GM11168 (cell line): ENCODE measurements at regions not wholly inside any gene's neighbourhood (a gene's known extent, or its start where the extent isn't known, plus 50 kb on each side); places are given as distances from the start of the nearest gene placed in this dataset.

Experiments
- in situ Hi-C: fragments of 300-500 bp; cut with MboI; formaldehyde crosslinking; loops from one replicate; pipeline ENCODE4 v1.12.0; 2022; ENCODE audit warnings: low sequenced_read_pairs; ENCODE audit not compliant: unreplicated experiment

DNA sequence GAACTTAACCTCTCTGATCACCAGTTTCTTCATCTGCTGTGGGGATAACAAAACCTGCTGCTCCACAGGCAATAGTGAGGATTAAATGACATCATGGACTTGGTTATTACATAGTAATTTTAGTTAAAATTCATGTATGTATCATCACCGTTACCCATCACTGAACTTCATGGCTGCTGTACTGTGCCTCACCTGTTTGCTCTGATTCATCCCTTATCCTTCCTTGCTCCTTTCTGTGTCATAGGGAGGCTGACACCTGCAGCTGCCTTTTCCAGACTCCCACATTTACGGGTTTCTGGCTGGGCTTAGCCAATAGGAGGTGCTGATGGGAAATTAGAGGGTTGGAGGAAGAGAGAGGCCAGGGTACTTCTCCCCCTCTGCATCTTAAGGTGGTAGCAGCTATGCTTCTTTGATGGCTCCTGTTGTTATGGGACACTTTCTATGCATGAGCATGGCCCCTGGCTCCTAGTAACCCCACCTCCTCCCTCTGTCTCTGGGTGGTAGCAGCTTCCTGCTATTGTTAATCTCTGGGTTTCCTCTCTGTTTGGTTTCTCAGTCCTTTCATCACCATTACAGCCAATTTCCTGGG, 332.1 kb downstream of the DHX35 start:
- in situ Hi-C loops, result no loop called here

DNA sequence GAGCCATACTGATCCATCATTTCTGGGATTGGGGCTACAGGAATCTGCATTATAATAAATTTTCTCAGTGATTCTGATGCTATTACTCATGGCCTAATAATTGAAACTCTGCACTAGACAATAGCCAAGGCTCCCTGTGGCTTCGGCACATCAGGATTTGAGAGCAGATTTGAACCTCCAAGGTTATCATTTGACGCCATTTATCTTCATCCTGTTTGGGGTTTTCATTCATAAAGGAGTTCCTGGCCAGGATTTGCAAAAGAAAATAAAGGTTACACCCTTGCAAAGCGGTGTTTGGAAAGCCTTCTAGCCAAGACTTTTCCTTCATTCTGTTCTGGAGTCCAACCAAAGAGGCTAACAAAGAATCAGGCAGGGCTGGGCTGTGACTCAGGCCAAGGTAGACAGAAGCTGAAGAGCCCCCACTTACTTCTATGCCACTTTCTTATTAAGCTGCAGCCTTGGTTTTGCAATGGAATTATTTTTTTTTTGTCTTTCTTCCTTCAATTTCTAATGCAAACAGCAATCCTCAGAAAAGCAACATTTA, 330.1 kb downstream of the DHX35 start:
- in situ Hi-C loops, result no loop called here

DNA sequence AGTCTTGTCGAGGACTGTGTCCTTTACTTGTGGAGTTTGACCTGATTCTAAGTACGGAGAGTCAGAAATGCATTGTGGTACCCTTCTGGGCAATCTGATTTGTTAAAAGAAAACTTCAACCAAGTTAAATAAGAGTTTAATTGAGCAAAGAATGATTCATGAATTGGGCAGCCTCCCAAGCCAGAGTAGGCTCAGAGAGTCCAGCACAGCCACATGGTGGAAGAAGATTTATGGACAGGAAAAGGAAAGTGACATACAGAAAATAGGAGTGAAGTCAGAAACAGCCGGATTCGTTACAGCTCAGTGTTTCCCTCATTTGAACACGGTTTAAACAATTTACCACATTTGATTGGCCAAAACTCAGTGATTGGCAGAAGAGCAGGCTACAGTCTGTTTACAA, 329.2 kb downstream of the DHX35 start:
- in situ Hi-C loops, result no loop called here

DNA sequence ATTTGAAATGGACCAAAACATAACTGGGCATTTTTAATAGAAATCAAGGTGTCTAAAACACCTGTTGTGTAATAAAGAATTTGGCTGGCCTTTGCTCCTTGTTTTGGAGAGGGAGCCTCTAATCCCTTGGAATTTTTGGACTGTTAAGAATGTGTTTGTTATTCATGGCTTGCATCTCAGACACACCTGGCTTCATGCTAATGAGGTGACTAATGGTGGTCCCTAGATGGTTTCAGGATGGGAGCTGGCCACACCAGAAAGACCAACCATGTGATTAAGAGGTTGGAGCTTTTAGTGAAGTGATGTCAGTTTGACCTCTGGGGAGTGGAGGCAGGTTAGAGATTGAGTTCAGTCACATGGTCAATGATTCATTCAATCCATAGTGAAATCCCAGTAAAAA, 328.4 kb downstream of the DHX35 start:
- in situ Hi-C loops, result no loop called here

GRCh38 chr20:39289831-39290230, 327.7 kb downstream of the DHX35 start:
- in situ Hi-C loops, result no loop called here

GRCh38 chr20:39289316-39289715, 327.2 kb downstream of the DHX35 start:
- in situ Hi-C loops, result no loop called here

DNA sequence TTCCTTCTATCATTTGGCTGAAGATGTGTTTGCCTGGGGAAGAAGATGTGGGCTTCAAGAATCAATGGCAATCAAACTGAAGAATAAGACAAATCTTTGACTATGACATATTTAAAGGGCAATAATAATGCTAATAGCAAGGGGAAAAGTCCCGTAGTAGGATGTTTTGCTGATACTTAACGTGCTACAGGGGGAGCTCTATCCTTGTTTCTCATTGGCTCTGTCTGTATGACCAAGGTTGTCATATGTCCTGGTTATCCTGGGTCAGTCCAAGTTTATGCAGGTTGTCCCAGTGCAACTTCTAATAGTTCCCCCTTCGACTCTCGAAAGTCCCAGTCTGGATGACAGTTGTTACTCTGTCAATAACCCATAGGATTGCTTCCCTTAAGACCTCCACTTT, 321.3 kb downstream of the DHX35 start:
- in situ Hi-C loops, result no loop called here

GRCh38 chr20:39282619-39283092, 320.5 kb downstream of the DHX35 start:
- in situ Hi-C loops, result no loop called here

DNA sequence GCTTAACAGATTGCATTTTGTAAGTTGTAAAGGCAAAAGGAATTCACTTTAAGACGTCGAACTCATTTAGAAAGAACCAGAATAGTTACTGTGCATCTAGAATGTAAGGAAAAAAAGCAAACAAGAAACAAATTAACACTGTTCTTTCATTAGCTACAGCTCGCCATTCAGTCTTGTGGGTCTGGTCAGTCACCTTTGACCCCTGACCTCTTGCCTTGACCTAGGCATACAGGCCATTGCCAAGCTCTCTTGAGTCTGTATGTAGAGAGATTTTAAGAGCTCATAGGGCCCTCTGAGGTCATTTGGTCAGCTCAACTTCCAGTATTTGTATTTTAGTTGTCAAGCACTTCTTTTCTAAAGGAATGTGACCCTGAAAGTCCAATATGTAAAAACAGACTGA, 318.7 kb downstream of the DHX35 start:
- in situ Hi-C loops, result no loop called here

DNA sequence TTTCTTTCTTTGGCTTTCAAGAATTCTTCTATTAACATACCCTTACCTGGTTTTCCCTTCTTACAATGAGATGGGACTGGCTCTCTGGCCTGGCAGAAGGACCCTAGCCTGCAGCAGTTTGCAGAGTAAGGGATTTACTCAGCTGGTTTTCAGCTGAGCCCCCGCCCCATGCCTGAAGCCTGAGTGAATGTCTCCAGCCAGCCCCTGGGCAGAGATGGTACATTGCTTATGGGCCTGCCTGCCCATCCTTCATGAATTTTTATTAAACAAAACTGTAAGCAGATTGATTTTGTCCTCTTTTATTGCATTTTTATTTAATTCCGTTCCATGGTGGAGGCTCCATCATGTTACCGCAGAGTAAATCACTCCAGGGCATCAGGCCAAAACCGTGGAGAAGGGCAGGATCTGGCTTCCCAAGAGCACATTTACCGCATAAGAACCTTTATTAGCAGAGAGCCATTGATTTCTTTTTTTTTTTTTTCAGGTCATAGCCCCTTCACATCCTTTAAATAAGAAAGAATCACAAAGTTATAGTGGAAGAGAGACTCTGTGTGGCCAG, 316.2 kb downstream of the DHX35 start:
- in situ Hi-C loops, result no loop called here

- in situ Hi-C loops, result no loop called here
These were observed 315.0 kb downstream of the DHX35 start for GRCh38 chr20:39277185-39277584.

- in situ Hi-C loops, result no loop called here
These were observed 308.9 kb downstream of the DHX35 start for GRCh38 chr20:39270837-39271604.

- in situ Hi-C loops, result no loop called here
These were observed 307.5 kb downstream of the DHX35 start for GRCh38 chr20:39269493-39270217.

GRCh38 chr20:39268981-39269461, 306.9 kb downstream of the DHX35 start:
- in situ Hi-C loops, result no loop called here

DNA sequence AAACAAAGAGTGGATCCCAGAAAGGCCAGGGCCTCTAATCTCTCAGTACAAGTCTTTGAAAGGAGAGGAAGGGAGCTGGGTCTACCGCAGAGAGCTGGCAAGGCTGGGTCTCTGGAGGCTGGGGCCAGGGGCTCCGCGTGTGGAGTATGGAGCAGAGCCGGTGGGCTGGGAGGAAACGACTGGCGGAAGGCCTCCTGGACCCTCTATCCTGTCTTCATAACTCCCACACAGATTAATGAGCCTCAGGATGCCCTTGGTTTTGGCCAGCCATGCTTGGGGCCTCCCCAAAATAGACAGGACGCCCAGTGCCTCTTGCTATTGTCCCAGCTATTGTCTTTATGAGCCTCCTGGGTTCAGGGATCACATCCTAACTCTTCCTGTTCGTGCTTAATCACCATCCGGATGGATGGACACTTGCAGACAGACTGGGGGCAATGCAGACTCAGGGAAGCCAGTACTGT, 306.4 kb downstream of the DHX35 start:
- in situ Hi-C loops, result no loop called here

DNA sequence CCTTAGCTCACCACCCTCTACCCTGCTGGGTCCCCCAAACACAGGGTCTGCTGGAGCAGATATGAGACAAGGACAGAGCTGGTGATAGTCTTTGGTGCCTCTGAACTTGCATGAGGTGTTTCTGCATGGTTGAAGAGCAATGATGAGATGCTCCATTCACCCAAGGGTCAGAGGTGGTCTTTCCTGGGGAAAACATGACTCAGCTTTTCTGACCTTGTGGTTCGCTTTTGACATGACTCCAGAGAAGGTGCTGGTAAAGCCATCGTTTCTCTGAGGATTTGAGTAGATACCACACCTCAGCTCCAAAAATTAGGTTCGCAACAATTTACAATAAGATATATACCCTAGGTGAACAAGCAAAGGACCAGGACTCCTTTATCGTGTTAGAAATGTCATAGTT, 304.8 kb downstream of the DHX35 start:
- in situ Hi-C loops, result no loop called here

DNA sequence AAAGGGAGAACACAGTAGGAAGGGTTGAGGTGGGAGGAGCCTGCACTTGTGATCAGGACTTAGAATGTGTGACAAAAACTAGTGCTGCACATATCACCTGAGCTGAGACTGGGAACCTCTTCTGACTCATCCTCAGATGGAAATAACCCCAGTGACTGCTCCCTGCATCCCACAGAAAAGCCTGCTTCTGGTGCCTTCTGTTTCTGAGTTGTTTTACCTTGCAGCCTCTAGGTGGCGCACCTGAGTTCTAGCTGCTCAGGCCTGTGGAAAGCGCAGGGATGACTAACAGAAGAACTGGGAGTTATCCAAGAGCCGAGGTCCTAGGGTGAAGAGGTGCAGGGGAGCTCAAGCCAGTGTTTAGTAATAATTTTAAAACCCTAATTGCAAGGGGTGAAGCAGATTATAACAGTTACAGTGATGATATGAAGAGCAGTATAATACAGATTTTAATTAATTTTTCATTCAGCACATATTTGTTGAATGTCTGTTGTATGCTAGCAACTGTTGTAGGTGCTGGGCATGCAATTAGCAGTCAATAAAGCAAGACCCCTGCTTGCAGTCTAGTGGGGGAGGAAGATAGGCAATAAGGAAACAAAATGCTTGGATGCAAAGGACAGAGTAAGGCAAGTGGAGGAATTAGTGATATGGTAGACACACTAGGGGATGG, 302.5 kb downstream of the DHX35 start:
- in situ Hi-C loops, result no loop called here

GRCh38 chr20:39263076-39263475, 300.9 kb downstream of the DHX35 start:
- in situ Hi-C loops, result no loop called here

DNA sequence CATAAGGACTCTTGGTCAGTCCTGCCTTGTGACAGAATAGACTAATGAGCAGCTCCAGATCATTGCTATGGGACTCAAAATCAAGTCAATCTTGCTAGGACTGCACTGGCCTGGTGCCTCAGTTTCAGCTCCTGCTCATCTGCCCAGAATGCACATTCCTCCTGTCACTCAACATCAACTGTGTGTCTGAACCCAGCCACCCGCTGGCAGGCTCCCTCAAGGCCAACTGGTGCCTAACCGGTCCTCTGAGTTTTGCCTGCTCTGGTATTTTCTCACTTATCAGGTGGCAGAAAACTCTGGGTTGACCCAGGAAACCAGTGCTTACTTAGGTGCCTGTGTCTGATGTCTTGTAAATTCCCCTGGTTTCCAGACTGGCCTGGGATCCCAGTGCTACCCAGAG, 297.7 kb downstream of the DHX35 start:
- in situ Hi-C loops, result no loop called here
